ENCODE measurements at regions not wholly inside any gene's neighbourhood (a gene's known extent, or its start where the extent isn't known, plus 50 kb on each side); places are given as distances from the start of the nearest gene placed in this dataset.

DNA sequence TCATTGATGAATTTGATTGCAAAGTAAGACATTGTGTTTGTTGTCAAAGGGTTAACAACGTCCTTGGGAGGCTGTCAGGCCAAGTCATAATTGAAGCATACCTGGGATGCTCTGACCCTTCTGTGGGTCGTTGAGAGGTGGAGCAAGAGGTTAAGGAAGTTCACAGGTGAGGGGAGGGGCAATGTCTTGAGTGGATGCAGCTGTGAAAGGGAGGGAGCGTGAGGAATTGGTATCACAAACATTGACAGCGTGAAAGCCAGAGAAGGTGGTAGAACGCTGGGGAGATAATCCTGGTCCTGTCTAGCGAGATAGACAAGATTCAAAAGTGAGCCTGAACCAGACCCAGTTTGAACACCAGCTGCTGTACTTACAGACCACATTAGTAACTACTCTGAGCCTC, 79.4 kb downstream of the HES1 start:
- CTCF ChIA-PET, result no interaction called here
- POLR2A ChIA-PET, result no interaction called here
- TF ChIP-seq, protein P1, sequence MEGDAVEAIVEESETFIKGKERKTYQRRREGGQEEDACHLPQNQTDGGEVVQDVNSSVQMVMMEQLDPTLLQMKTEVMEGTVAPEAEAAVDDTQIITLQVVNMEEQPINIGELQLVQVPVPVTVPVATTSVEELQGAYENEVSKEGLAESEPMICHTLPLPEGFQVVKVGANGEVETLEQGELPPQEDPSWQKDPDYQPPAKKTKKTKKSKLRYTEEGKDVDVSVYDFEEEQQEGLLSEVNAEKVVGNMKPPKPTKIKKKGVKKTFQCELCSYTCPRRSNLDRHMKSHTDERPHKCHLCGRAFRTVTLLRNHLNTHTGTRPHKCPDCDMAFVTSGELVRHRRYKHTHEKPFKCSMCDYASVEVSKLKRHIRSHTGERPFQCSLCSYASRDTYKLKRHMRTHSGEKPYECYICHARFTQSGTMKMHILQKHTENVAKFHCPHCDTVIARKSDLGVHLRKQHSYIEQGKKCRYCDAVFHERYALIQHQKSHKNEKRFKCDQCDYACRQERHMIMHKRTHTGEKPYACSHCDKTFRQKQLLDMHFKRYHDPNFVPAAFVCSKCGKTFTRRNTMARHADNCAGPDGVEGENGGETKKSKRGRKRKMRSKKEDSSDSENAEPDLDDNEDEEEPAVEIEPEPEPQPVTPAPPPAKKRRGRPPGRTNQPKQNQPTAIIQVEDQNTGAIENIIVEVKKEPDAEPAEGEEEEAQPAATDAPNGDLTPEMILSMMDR (IDR thresholded peaks at IDR 0.05; ENCODE audit: insufficient read depth, low read length, missing control alignments), result no peak

DNA sequence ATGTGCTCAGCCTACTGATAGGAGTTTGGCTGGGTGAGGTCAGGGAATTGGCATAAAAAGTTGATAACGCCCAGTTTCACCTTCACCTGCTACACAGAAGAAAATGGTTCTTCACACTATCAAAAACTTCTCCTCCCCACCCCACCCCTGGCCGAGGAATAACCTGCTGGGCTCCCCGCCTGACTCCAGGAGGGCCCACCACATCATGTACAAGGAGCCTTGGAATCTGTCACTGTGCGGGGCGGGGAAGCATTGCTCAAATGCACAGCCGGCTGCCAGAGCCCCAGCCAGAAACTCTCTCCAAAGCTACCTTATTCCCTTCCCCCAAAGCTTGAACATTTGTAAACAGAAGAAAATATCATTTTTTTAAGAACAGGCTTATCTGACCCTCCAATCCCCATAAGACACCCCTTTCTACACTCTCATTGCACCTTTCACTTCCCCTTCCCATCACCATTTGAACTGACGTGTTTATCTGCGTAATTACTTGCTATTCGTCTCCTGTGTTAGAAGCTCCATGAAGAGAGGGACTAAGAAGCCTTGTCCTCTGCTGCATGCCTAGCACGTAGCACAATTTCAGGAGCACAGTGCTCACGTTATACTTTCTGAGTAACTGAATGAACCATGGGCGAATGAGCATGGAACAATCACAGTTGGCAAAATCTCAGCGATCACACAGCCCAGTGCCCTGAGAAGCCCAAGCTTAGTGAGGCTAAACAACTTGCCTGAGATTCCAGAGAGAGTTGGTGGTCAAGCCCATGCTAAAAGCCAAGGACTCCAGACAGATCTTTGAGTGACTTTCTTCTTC, 82.9 kb downstream of the HES1 start:
- H3K4me3 ChIP-seq (ENCODE audit: low read depth, low read length), result no peak overlapping the region
- ChIA-PET CTCF (no interaction called here), POLR2A (no interaction called here)
- no peak for DNase-seq (ENCODE audit: low read depth, low spot score)
- TF ChIP-seq, protein P1 (IDR thresholded peaks at IDR 0.05; ENCODE audit: insufficient read depth, low read length, missing control alignments), result no peak

More for the DNA sequence above, 79.4 kb downstream of the HES1 start:
- no peak for DNase-seq (ENCODE audit: low read depth, low spot score)
- H3K4me3 ChIP-seq (ENCODE audit: low read depth, low read length), result no peak overlapping the region

DNA sequence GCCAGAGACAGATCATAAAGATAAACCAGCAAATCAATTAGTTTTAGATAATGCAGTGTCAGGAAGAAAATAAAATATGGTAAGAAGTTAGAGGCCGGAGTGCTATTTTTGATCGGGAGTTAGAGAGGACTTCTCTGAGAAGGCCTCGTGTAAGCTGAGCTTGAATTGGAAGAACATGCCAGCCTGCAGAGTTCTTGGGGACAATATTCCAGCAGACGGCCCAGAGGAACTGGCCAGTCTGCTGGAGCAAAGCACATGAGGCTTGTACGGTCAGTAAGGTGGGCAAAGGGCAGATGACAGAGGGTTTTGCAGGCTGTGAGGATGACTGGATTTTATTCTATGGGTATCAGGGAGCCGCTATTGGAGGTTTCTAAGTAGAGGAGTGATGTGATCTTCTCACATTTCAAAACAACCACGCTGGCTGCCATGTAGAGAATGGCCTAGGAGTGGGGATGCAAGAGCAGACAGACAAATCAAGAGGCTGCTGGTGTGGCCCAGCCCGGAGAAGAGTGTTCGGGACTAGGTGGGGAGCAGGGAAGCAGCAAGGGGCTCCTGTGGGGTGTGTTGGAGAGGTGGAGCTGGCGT, 84.0 kb downstream of the HES1 start:
- CTCF ChIA-PET, result no interaction called here
- TF ChIP-seq, protein P1 (IDR thresholded peaks at IDR 0.05; ENCODE audit: insufficient read depth, low read length, missing control alignments), result no peak
- POLR2A ChIA-PET, result no interaction called here
- no peak overlapping the region for H3K4me3 ChIP-seq (ENCODE audit: low read depth, low read length)
- no peak for DNase-seq (ENCODE audit: low read depth, low spot score)

DNA sequence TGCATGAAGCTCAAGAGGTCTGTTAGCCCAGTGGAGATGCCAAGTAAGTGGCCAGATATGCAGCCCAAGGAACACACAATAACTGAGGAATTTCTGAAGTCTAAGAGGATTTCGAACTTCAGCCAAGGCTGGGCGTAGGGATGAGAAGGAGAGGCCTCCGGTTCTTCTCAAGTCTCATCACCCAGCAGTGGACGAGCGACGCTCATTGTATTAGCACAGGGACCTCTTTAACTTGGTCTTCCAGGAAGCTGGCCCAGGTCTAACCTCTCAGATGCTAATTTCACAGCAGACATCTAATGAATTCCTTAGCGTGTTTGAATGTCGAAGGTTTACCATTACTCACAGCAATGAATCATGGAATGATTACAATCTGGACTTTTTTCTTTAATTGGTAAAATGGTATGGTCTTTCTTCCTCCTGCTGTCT, 85.0 kb downstream of the HES1 start:
- no peak overlapping the region for H3K4me3 ChIP-seq (ENCODE audit: low read depth, low read length)
- TF ChIP-seq, protein P1 (IDR thresholded peaks at IDR 0.05; ENCODE audit: insufficient read depth, low read length, missing control alignments), result no peak
- DNase-seq (ENCODE audit: low read depth, low spot score), result no peak
- ChIA-PET POLR2A (interaction anchor here (0.6 kb wide), 1 partner anchor 9 kb away, joined by 3 read pairs; no protein-coding TSS in a partner anchor), CTCF (no interaction called here)

DNA sequence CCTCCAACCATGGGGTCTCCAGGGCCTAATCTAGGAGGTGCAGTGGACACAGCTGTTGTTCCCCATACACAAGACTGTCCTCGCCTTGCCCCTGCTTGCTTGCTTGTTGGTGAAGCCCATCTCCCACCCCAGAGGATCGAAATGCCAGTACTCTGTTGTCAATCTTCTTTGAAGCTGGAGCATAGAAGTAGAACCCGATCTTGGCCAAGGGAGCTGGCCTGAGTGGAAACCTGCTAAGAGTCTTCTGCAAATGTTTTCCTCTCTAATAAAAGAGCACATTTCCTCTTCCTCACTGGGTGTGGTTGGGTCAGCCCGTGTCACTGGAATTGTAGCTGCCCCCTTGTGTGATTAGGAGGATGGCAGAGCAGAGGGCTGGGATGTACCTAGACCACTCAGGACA, 85.4 kb downstream of the HES1 start:
- H3K4me3 ChIP-seq (ENCODE audit: low read depth, low read length), result no peak overlapping the region
- CTCF ChIA-PET, result no interaction called here
- POLR2A ChIA-PET, result interaction anchor here (0.6 kb wide), 1 partner anchor 10 kb away, joined by 3 read pairs; no protein-coding TSS in a partner anchor
- TF ChIP-seq, protein P1 (IDR thresholded peaks at IDR 0.05; ENCODE audit: insufficient read depth, low read length, missing control alignments), result no peak
- no peak for DNase-seq (ENCODE audit: low read depth, low spot score)

DNA sequence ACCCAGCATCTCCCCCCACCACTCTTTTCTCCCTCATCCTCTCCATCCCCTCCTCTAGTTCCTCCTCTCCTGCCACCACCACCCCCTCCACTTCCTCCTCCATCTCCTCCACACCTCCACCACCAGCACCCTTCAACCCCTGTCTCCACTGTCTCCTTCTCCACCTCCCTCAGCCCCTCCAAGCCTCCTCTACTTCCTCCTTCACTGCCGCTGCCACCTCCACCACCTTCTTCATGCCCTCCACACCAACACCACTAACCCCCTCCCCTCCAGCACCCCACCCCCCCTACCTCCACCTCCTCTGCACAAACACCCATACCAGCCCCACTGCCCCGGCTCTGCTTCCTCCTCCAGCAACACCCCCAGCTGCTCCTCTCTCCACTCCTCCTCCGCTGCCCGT, 88.0 kb downstream of the HES1 start:
- POLR2A ChIA-PET, result no interaction called here
- DNase-seq (ENCODE audit: low read depth, low spot score), result no peak
- TF ChIP-seq, protein P1 (IDR thresholded peaks at IDR 0.05; ENCODE audit: insufficient read depth, low read length, missing control alignments), result no peak
- no peak overlapping the region for H3K4me3 ChIP-seq (ENCODE audit: low read depth, low read length)
- CTCF ChIA-PET, result no interaction called here

Data from AG04449 (cell line).